HUES6 (cell line): ENCODE measurements at regions not wholly inside any gene's neighbourhood (a gene's known extent, or its start where the extent isn't known, plus 50 kb on each side); places are given as distances from the start of the nearest gene placed in this dataset.
"Not testable (repeated sequence)": the region's sequence is repeated elsewhere in the genome, so short reads cannot be mapped to it uniquely, and the experiment has no call there.

ENCODE experiments used
- H3K27ac ChIP-seq: 2 replicates; pipeline ENCODE4 v1.7.0; 2013; ENCODE audit warnings: low read depth, mild to moderate bottlenecking, low read length, inconsistent platforms
- H3K27me3 ChIP-seq: 2 replicates; pipeline ENCODE4 v1.6.1; 2013; ENCODE audit warnings: low read length; ENCODE audit not compliant: control insufficient read depth, insufficient read depth
- H3K36me3 ChIP-seq: 2 replicates; pipeline ENCODE4 v1.6.1; 2013; ENCODE audit warnings: low read length; ENCODE audit not compliant: control insufficient read depth, insufficient read depth
- H3K4me1 ChIP-seq: 2 replicates; pipeline ENCODE4 v1.6.1; 2013; ENCODE audit warnings: low read length; ENCODE audit not compliant: control insufficient read depth, insufficient read depth
- H3K4me3 ChIP-seq: 2 replicates; pipeline ENCODE4 v1.5.1; 2013; ENCODE audit warnings: low read depth, low read length
- H3K9ac ChIP-seq: one replicate; pipeline ENCODE4 v1.6.1; 2013; ENCODE audit warnings: mild to moderate bottlenecking, low read length
- H3K9me3 ChIP-seq: 2 replicates; pipeline ENCODE4 v1.6.1; 2013; ENCODE audit warnings: low read depth, low read length; ENCODE audit not compliant: control insufficient read depth, insufficient read depth

DNA sequence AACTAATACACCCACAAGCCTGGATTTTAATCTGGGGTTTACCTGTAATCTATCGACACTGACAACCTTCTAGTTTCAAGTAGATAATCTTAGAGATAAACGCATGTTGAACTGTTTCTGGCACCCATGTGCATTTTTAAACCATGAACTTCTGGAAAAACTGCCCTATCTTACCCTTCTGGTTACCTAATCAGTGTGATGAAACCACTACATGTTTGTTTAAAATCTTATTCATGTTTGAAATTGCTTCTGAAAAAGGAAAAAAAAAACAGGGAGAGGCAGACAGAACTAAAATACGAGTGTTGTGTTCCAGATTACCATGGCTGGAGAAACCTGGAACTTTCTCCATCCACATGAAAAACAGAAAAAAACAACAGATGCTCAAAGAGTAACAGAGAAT is 139.3 kb downstream of the MID1IP1 start:
- H3K4me1 ChIP-seq: no peaks in the 10 kb centered on the region
- no peak overlapping the region for H3K27ac ChIP-seq
- H3K27me3 ChIP-seq: no peaks in the 10 kb centered on the region
- H3K9me3 ChIP-seq: peaks cover 24% of the 10 kb centered on the region
- H3K9ac ChIP-seq: no peak overlapping the region
- H3K4me3 ChIP-seq: no peak overlapping the region
- no peaks in the 10 kb centered on the region for H3K36me3 ChIP-seq

DNA sequence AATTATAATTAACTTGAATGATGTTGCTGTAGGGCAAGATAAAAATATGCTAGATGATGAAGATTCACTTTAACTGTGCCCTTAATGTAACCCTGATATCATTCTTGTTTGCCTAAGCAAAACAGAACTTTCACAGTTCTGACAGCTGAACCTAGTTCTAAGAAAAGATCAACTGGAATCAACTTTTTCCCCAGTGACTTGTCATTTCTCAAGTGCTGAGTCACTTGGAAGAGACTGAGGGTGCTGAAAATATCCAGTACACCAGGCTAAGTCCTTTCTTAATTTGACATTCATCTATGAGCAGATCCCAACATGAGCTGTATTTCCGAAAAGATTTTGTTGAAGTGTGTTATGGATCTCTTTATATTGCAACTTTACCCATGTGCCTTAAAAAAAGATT is 140.4 kb downstream of the MID1IP1 start:
- Histone ChIP-seq H3K9ac (no peak overlapping the region), H3K27me3 (no peaks in the 10 kb centered on the region), H3K4me1 (no peaks in the 10 kb centered on the region), H3K4me3 (no peak overlapping the region), H3K36me3 (no peaks in the 10 kb centered on the region), H3K9me3 (peaks cover 24% of the 10 kb centered on the region), H3K27ac (no peak overlapping the region)

GRCh38 chrX:38943120-38943519 is 141.9 kb downstream of the MID1IP1 start:
- no peak overlapping the region for H3K9ac ChIP-seq
- no peaks in the 10 kb centered on the region for H3K4me1 ChIP-seq
- no peaks in the 10 kb centered on the region for H3K27me3 ChIP-seq
- H3K9me3 ChIP-seq: peaks cover 36% of the 10 kb centered on the region
- H3K27ac ChIP-seq: no peak overlapping the region
- H3K36me3 ChIP-seq: no peaks in the 10 kb centered on the region
- H3K4me3 ChIP-seq: no peak overlapping the region

DNA sequence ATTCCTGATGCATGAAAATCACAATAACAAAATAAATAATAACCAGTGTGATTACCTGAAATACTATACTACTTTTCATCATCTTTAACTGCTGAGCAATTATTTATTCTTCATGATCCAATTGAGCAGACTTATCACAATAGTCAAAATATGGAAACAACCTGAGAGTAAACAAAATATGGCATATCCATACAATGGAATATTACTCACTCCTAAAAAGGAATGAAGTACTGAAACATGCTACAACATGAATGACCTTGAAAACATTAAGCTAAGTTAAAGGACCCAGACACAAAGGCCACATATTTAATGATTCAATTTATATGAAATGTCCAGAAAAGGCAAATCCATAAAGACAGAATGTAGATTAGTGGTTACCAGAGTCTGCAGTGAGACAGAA is 146.8 kb downstream of the MID1IP1 start:
- Histone ChIP-seq H3K27me3 (no peaks in the 10 kb centered on the region), H3K36me3 (no peaks in the 10 kb centered on the region), H3K9ac (no peak overlapping the region), H3K4me1 (no peaks in the 10 kb centered on the region), H3K27ac (no peak overlapping the region), H3K4me3 (no peak overlapping the region), H3K9me3 (peaks cover 29% of the 10 kb centered on the region)

- H3K9me3 ChIP-seq: peaks cover 7% of the 10 kb centered on the region; the same call in 1 of the 2 replicates
- no peaks in the 10 kb centered on the region for H3K36me3 ChIP-seq
- H3K27me3 ChIP-seq: no peaks in the 10 kb centered on the region; the same call in 1 of the 2 replicates
- no peak overlapping the region for H3K27ac ChIP-seq
- no peaks in the 10 kb centered on the region for H3K4me1 ChIP-seq
- H3K9ac ChIP-seq: no peak overlapping the region
- H3K4me3 ChIP-seq: no peak overlapping the region
Observed at GRCh38 chrX:38954520-38954919, 153.3 kb downstream of the MID1IP1 start.

GRCh38 chrX:38959736-38960135 is 158.5 kb downstream of the MID1IP1 start:
- Histone ChIP-seq H3K4me1 (peaks cover 4% of the 10 kb centered on the region; the same call in 1 of the 2 replicates), H3K36me3 (no peaks in the 10 kb centered on the region), H3K9me3 (peaks cover 31% of the 10 kb centered on the region), H3K4me3 (no peak overlapping the region), H3K9ac (no peak overlapping the region), H3K27me3 (no peaks in the 10 kb centered on the region; the same call in 1 of the 2 replicates), H3K27ac (no peak overlapping the region)

GRCh38 chrX:38960137-38960536 is 158.9 kb downstream of the MID1IP1 start:
- Histone ChIP-seq H3K27me3 (no peaks in the 10 kb centered on the region; the same call in 1 of the 2 replicates), H3K27ac (no peak overlapping the region), H3K4me3 (no peak overlapping the region), H3K9ac (no peak overlapping the region), H3K4me1 (peaks cover 4% of the 10 kb centered on the region; the same call in 1 of the 2 replicates), H3K36me3 (no peaks in the 10 kb centered on the region), H3K9me3 (peaks cover 31% of the 10 kb centered on the region)

DNA sequence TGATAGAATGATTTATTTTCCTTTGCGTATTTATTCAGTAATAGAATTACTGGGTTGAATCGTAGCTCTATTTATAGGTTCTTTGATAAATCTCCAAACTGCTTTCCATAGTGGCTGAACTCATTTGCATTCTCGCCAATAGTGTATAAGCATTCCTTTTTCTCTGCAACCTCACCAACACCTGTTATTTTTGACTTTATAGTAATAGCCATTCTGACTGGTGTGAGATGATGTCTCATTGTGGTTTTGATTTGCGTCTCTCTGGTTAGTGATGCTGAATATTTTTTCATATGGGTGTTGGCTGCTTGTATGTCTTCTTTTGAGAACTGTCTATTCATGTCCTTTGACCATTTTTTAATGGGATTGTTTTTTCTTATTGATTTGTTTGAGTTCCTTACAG is 160.7 kb downstream of the MID1IP1 start:
- no peak overlapping the region for H3K27ac ChIP-seq
- peaks cover 31% of the 10 kb centered on the region for H3K9me3 ChIP-seq
- H3K4me1 ChIP-seq: peaks cover 4% of the 10 kb centered on the region; the same call in 1 of the 2 replicates
- no peaks in the 10 kb centered on the region for H3K36me3 ChIP-seq
- no peak overlapping the region for H3K9ac ChIP-seq
- H3K27me3 ChIP-seq: no peaks in the 10 kb centered on the region; the same call in 1 of the 2 replicates
- no peak overlapping the region for H3K4me3 ChIP-seq

DNA sequence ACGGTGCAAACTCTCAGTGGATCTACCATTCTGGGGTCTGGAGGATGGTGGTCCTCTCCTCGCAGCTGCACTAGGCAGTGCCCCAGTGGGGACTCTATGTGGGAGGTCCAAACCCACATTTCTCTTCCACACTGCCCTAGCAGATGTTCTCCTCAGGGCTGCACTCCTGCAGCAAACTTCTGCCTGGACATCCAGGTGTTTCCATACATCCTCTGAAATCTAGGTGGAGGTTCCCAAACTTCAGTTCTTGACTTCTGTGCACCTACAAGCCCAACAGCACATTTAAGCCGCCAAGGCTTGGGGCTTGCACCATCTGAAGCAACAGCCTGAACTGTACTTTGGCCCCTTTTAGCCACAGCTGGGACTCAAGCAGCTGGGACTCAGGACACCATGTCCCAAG is 162.0 kb downstream of the MID1IP1 start:
- H3K4me3 ChIP-seq, H3K4me1 ChIP-seq, H3K27ac ChIP-seq, H3K36me3 ChIP-seq, H3K9ac ChIP-seq, H3K27me3 ChIP-seq: not testable (repeated sequence)
- H3K9me3 ChIP-seq: peaks cover 24% of the 10 kb centered on the region

GRCh38 chrX:38965888-38966287 is 164.6 kb downstream of the MID1IP1 start:
- H3K27ac ChIP-seq: no peak overlapping the region
- no peak overlapping the region for H3K4me3 ChIP-seq
- H3K4me1 ChIP-seq: no peaks in the 10 kb centered on the region
- no peaks in the 10 kb centered on the region for H3K36me3 ChIP-seq
- H3K9ac ChIP-seq: no peak overlapping the region
- no peaks in the 10 kb centered on the region for H3K27me3 ChIP-seq
- H3K9me3 ChIP-seq: peaks cover 24% of the 10 kb centered on the region

DNA sequence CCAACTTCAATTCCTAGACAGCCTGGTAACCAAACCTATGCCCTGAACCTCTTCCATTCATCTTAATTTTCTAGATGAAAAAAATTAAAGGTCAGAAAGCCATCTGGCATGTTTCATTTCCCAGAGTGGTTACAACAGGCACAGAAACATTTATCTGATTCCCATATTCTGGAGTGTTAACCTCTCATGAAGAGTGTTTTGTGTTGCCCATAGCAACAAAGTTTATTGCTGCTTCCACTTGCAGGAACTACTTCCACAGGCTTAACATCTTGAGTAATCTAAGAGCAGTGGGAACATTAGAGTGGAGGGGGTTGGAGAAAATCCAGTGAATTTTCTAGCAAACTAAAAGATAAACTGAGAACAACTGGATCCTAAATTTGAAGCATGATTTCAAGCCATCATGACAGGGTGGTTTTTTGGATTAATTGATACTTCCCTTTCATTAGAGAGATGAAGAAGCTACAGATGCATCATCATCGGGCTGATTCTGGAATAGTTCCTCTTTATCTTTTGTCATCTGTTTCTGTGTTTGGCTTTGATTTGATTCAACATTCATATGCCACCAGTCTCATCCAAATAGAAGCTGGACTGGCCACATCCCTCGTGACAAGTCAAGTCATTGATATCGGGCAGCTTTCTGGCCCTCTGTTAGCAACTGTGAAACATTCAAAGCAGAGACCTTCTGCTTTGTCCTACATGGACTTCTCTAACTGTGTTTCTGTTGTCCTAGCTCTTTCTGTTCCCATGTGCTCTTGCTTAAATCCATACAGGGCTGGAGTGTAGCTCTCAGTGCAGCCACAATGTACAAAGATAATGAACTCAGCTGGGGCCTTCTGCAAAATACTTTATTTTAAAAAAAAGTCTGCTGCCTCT is 167.3 kb downstream of the MID1IP1 start:
- Histone ChIP-seq H3K4me3 (no peak overlapping the region), H3K4me1 (no peaks in the 10 kb centered on the region), H3K27ac (no peak overlapping the region), H3K36me3 (no peaks in the 10 kb centered on the region), H3K9me3 (peaks cover 4% of the 10 kb centered on the region), H3K9ac (no peak overlapping the region), H3K27me3 (no peaks in the 10 kb centered on the region)
